Body of pancreas (tissue), 4 donors: ENCODE measurements at regions not wholly inside any gene's neighbourhood (a gene's known extent, or its start where the extent isn't known, plus 50 kb on each side); places are given as distances from the start of the nearest gene placed in this dataset.

ENCODE experiments used
- ATAC-seq: fragments of 150-250 bp; one replicate; pipeline ENCODE4 v1.9.1; 2016
- DNase-seq, 4 donors: peaks; one replicate each; pipeline ENCODE4 v3.0.0-alpha.2; 2019
- H3K27ac ChIP-seq, 4 donors: fragments of 200-600 bp; sonication (generic); 1 replicate in 3 of 4; 2 replicates in 1 of 4; pipeline versions ENCODE4 v1.5.1 to v1.6.1; 2016 to 2019; ENCODE audit warnings: mild to moderate bottlenecking in 1 of 4, mixed read lengths in 1 of 4, moderate library complexity in 1 of 4
- H3K27me3 ChIP-seq, 2 donors: fragments of 200-600 bp; sonication (generic); one replicate each; pipeline ENCODE4 v1.6.0; 2016; ENCODE audit warnings: mild to moderate bottlenecking in 1 of 2
- H3K36me3 ChIP-seq, 2 donors: fragments of 200-600 bp; sonication (generic); replicated peaks in 1 of 2; 2 replicates each; pipeline ENCODE4 v1.5.1; 2016; ENCODE audit warnings: low read depth in 2 of 2; ENCODE audit not compliant: insufficient read depth in 1 of 2
- H3K4me1 ChIP-seq: fragments of 200-600 bp; sonication (generic); one replicate; pipeline ENCODE4 v1.6.0; 2016
- H3K4me3 ChIP-seq, 2 donors: fragments of 200-600 bp; sonication (generic); 1 replicate in 1 of 2; 2 replicates in 1 of 2; pipeline ENCODE4 v1.5.1; 2016 to 2019
- H3K9me3 ChIP-seq, 3 donors: fragments of 200-600 bp; sonication (generic); 1 replicate in 2 of 3; 2 replicates in 1 of 3; pipeline ENCODE4 v1.5.1; 2016
- CTCF ChIP-seq, 7 experiments: fragments of 450-650 bp in 4 of 7; fragments of 200-600 bp in 3 of 7; sonication (generic) in 3 of 7; IDR thresholded peaks; one replicate each; pipeline ENCODE4 v1.5.1; 2016 to 2019; ENCODE audit warnings: antibody characterized with exemption in 7 of 7
- POLR2A ChIP-seq, 3 donors: fragments of 450-650 bp; IDR thresholded peaks; one replicate each; pipeline ENCODE4 v1.6.1; 2016; ENCODE audit warnings: antibody characterized with exemption in 3 of 3, mild to moderate bottlenecking in 2 of 3
- WGBS, 2 donors: methylation state at CpG; one replicate each; pipeline ENCODE4 v1.1.5; 2017; 5-methylcytosine and 5-hydroxymethylcytosine counted together
- intact Hi-C: fragments of 100-400 bp; cut with DNase I; formaldehyde crosslinking; loops from one replicate; pipeline ENCODE4 v1.15.1; 2023

- ATAC-seq, result no peak
- intact Hi-C loops, result no loop called here
- DNase-seq, result no peak
These were observed 66.2 kb upstream of the DLK1 start for GRCh38 chr14:100660498-100660881.

GRCh38 chr14:100660882-100661635 is 65.6 kb upstream of the DLK1 start:
- Histone ChIP-seq H3K9me3 (no peaks in the 10 kb centered on the region), H3K36me3 (no peaks in the 10 kb centered on the region), H3K4me1 (peaks cover 17% of the 10 kb centered on the region), H3K27me3 (no peaks in the 10 kb centered on the region), H3K27ac (no peak overlapping the region), H3K4me3 (no peak overlapping the region)
- intact Hi-C loops, result no loop called here
- no peak for DNase-seq
- WGBS, 2 donors, result 82% methylated on average over 18 of the region's 18 CpGs
- ATAC-seq, result no peak
- TF ChIP-seq CTCF (IDR thresholded peaks at IDR 0.05), result no peak
- no peak for TF ChIP-seq POLR2A (IDR thresholded peaks at IDR 0.05)

More at GRCh38 chr14:100660498-100660881, 66.2 kb upstream of the DLK1 start:
- H3K4me3 ChIP-seq, result no peak overlapping the region
- no peaks in the 10 kb centered on the region for H3K9me3 ChIP-seq
- H3K27ac ChIP-seq, result no peak overlapping the region
- H3K27me3 ChIP-seq, result no peaks in the 10 kb centered on the region
- no peaks in the 10 kb centered on the region for H3K36me3 ChIP-seq
- TF ChIP-seq CTCF (IDR thresholded peaks at IDR 0.05) (no peak), POLR2A (IDR thresholded peaks at IDR 0.05) (no peak)
- H3K4me1 ChIP-seq, result peaks cover 11% of the 10 kb centered on the region
- WGBS, 2 donors, result 83 to 92% methylated on average over 5 to 6 of the region's 6 CpGs

GRCh38 chr14:100662879-100663760 is 63.6 kb upstream of the DLK1 start:
- intact Hi-C loops, result no loop called here
- Histone ChIP-seq H3K27me3 (no peaks in the 10 kb centered on the region), H3K4me1 (peaks cover 22% of the 10 kb centered on the region), H3K4me3 (no peak overlapping the region), H3K36me3 (no peaks in the 10 kb centered on the region), H3K9me3 (no peaks in the 10 kb centered on the region), H3K27ac (no peak overlapping the region)
- peak; percentile 71 to 90 (median 78) for TF ChIP-seq CTCF (IDR thresholded peaks at IDR 0.05)
- TF ChIP-seq POLR2A (IDR thresholded peaks at IDR 0.05), result no peak
- peak; percentile 69 to 77 (median 72) for DNase-seq
- WGBS, 2 donors, result 32 to 37% methylated on average over 21 of the region's 21 CpGs
- ATAC-seq, result peak; percentile 41

- WGBS, 2 donors, result 67 to 70% methylated on average over 3 of the region's 3 CpGs
- Histone ChIP-seq H3K9me3 (no peaks in the 10 kb centered on the region), H3K36me3 (no peaks in the 10 kb centered on the region), H3K27me3 (no peaks in the 10 kb centered on the region), H3K27ac (no peak overlapping the region), H3K4me1 (peaks cover 22% of the 10 kb centered on the region), H3K4me3 (no peak overlapping the region)
- DNase-seq (no peak), ATAC-seq (no peak)
- intact Hi-C loops, result no loop called here
- TF ChIP-seq CTCF (IDR thresholded peaks at IDR 0.05), result no peak
These were observed 63.0 kb upstream of the DLK1 start for GRCh38 chr14:100663761-100664052.
